Right cardiac atrium (tissue), 5 donors: ENCODE measurements at regions not wholly inside any gene's neighbourhood (a gene's known extent, or its start where the extent isn't known, plus 50 kb on each side); places are given as distances from the start of the nearest gene placed in this dataset.

ENCODE experiments used
- ATAC-seq, 2 donors: fragments of 200-7000 bp; cut with Tn5 transposase; one replicate each; pipeline versions ENCODE4 v1.8.0 to v1.9.1; 2020; ENCODE audit warnings: moderate library complexity in 2 of 2, mild to moderate bottlenecking in 1 of 2
- DNase-seq, 3 donors: peaks; one replicate each; pipeline ENCODE4 v3.0.0-alpha.2; 2020
- H3K27ac ChIP-seq: one replicate; pipeline ENCODE4 v1.5.1; 2013; ENCODE audit warnings: mild to moderate bottlenecking, low read length, control low read depth, moderate library complexity
- H3K27me3 ChIP-seq: one replicate; pipeline ENCODE4 v1.6.1; 2013; ENCODE audit not compliant: control insufficient read depth, insufficient read depth
- H3K4me1 ChIP-seq: one replicate; pipeline ENCODE4 v1.6.1; 2013; ENCODE audit warnings: low read length; ENCODE audit not compliant: control insufficient read depth, insufficient read depth
- H3K4me3 ChIP-seq: one replicate; pipeline ENCODE4 v1.5.1; 2013; ENCODE audit warnings: low read length, control low read depth
- H3K9me3 ChIP-seq: one replicate; pipeline ENCODE4 v1.6.1; 2013; ENCODE audit warnings: low read length; ENCODE audit not compliant: control insufficient read depth
- WGBS: extraction: QIAGEN DNeasy Blood & Tissue Kit; methylation state at CpG from one replicate; pipeline ENCODE4 v1.1.7; 2013; 5-methylcytosine and 5-hydroxymethylcytosine counted together
- intact Hi-C, 4 donors: fragments of 100-400 bp; cut with DNase I; formaldehyde crosslinking; loops; one replicate each; pipeline versions ENCODE4 v1.11.0 to v1.14.0; 2022 to 2023
- donor health status: healthy with polysubstance abuse.
- donor health status: DM: no; HTN: yes; CAD: no.
- donor health status: DM: no; HTN: no; CAD: no.
- donor health status: DM: no; HTN: yes; CAD: no; lungs with severe emphysema.
- donor health status: DM: yes; HTN: yes; CAD: no.

- Histone ChIP-seq H3K27me3 (no peaks in the 10 kb centered on the region), H3K27ac (no peak overlapping the region), H3K9me3 (no peaks in the 10 kb centered on the region), H3K4me3 (no peak overlapping the region), H3K4me1 (no peaks in the 10 kb centered on the region)
- 79% methylated on average over 19 of the region's 19 CpGs for WGBS
- DNase-seq, result no peak
- intact Hi-C loops, result no loop called here
- ATAC-seq, result peak in 1 of 2 donors; percentile 8
Measured at GRCh38 chr11:134906356-134906955, 494.4 kb upstream of the B3GAT1 start.

GRCh38 chr11:134905928-134906327 lies 493.9 kb upstream of the B3GAT1 start:
- 50% methylated on average over 14 of the region's 14 CpGs for WGBS
- Histone ChIP-seq H3K27ac (no peak overlapping the region), H3K9me3 (no peaks in the 10 kb centered on the region), H3K4me1 (no peaks in the 10 kb centered on the region), H3K4me3 (no peak overlapping the region), H3K27me3 (no peaks in the 10 kb centered on the region)
- DNase-seq (no peak), ATAC-seq (peak in 1 of 2 donors; percentile 34)
- intact Hi-C loops, result no loop called here

GRCh38 chr11:134905517-134905916 lies 493.5 kb upstream of the B3GAT1 start:
- intact Hi-C loops, result no loop called here
- H3K27me3 ChIP-seq, result no peaks in the 10 kb centered on the region
- WGBS, result 36% methylated on average over 2 of the region's 2 CpGs
- no peak overlapping the region for H3K27ac ChIP-seq
- DNase-seq (peak; percentile 49 to 85 (median 80)), ATAC-seq (peak; percentile 54 to 55)
- H3K4me1 ChIP-seq, result no peaks in the 10 kb centered on the region
- H3K9me3 ChIP-seq, result no peaks in the 10 kb centered on the region
- no peak overlapping the region for H3K4me3 ChIP-seq

- Histone ChIP-seq H3K27me3 (no peaks in the 10 kb centered on the region), H3K9me3 (no peaks in the 10 kb centered on the region), H3K4me3 (no peak overlapping the region), H3K4me1 (no peaks in the 10 kb centered on the region), H3K27ac (no peak overlapping the region)
- intact Hi-C loops, result no loop called here
- DNase-seq (no peak), ATAC-seq (no peak)
- WGBS, result 59% methylated on average over 8 of the region's 8 CpGs
Measured at GRCh38 chr11:134904103-134904790, 492.2 kb upstream of the B3GAT1 start.

GRCh38 chr11:134901955-134902918 lies 490.2 kb upstream of the B3GAT1 start:
- H3K4me1 ChIP-seq, result no peaks in the 10 kb centered on the region
- H3K9me3 ChIP-seq, result no peaks in the 10 kb centered on the region
- no peaks in the 10 kb centered on the region for H3K27me3 ChIP-seq
- no peak for ATAC-seq
- 79% methylated on average over 9 of the region's 9 CpGs for WGBS
- intact Hi-C loops, result no loop called here
- H3K4me3 ChIP-seq, result no peak overlapping the region
- no peak overlapping the region for H3K27ac ChIP-seq
- no peak for DNase-seq

- H3K4me3 ChIP-seq, result no peak overlapping the region
- intact Hi-C loops, result no loop called here
- no peaks in the 10 kb centered on the region for H3K27me3 ChIP-seq
- no peak for DNase-seq
- H3K27ac ChIP-seq, result no peak overlapping the region
- no peaks in the 10 kb centered on the region for H3K4me1 ChIP-seq
- WGBS, result 63% methylated on average over 7 of the region's 7 CpGs
- no peaks in the 10 kb centered on the region for H3K9me3 ChIP-seq
- no peak for ATAC-seq
Measured at GRCh38 chr11:134901542-134901941, 489.5 kb upstream of the B3GAT1 start.

- no peak for ATAC-seq
- intact Hi-C loops, result no loop called here
- 80% methylated on average over 13 of the region's 13 CpGs for WGBS
- no peaks in the 10 kb centered on the region for H3K4me1 ChIP-seq
- no peak for DNase-seq
- H3K9me3 ChIP-seq, result no peaks in the 10 kb centered on the region
- H3K27me3 ChIP-seq, result no peaks in the 10 kb centered on the region
- no peak overlapping the region for H3K27ac ChIP-seq
- no peak overlapping the region for H3K4me3 ChIP-seq
Measured at GRCh38 chr11:134893810-134894685, 482.0 kb upstream of the B3GAT1 start.

GRCh38 chr11:134890446-134890845 lies 478.4 kb upstream of the B3GAT1 start:
- no peak overlapping the region for H3K27ac ChIP-seq
- WGBS, result 64% methylated on average over 5 of the region's 5 CpGs
- ATAC-seq (no peak), DNase-seq (no peak)
- no peaks in the 10 kb centered on the region for H3K9me3 ChIP-seq
- H3K4me3 ChIP-seq, result no peak overlapping the region
- H3K27me3 ChIP-seq, result no peaks in the 10 kb centered on the region
- intact Hi-C loops, result no loop called here
- H3K4me1 ChIP-seq, result no peaks in the 10 kb centered on the region

- Histone ChIP-seq H3K4me3 (no peak overlapping the region), H3K9me3 (no peaks in the 10 kb centered on the region), H3K27ac (no peak overlapping the region), H3K4me1 (no peaks in the 10 kb centered on the region), H3K27me3 (no peaks in the 10 kb centered on the region)
- DNase-seq, result no peak
- intact Hi-C loops, result no loop called here
- ATAC-seq, result no peak
- 80% methylated on average over 6 of the region's 6 CpGs for WGBS
Measured at GRCh38 chr11:134889832-134890231, 477.8 kb upstream of the B3GAT1 start.

- intact Hi-C loops, result no loop called here
- Histone ChIP-seq H3K4me3 (no peak overlapping the region), H3K27me3 (no peaks in the 10 kb centered on the region), H3K27ac (no peak overlapping the region), H3K9me3 (no peaks in the 10 kb centered on the region), H3K4me1 (no peaks in the 10 kb centered on the region)
- WGBS, result 83% methylated on average over 10 of the region's 10 CpGs
- ATAC-seq (no peak), DNase-seq (no peak)
Measured at GRCh38 chr11:134888821-134889220, 476.8 kb upstream of the B3GAT1 start.
